ENCODE measurements at regions not wholly inside any gene's neighbourhood (a gene's known extent, or its start where the extent isn't known, plus 50 kb on each side); places are given as distances from the start of the nearest gene placed in this dataset.

- no TSS peak for BruUV-seq (replicated peaks)
- no peak overlapping the region for H3K4me3 Mint-ChIP-seq (ENCODE audit: low read depth, unreplicated experiment)
- no peak for TF ChIP-seq CTCF (IDR thresholded peaks at IDR 0.05; ENCODE audit: unreplicated experiment)
- H3K27ac Mint-ChIP-seq (ENCODE audit: unreplicated experiment) = no peak overlapping the region
- H3K27me3 Mint-ChIP-seq (ENCODE audit: unreplicated experiment) = no peaks in the 10 kb centered on the region
- no peaks in the 10 kb centered on the region for H3K9me3 Mint-ChIP-seq (ENCODE audit: low read depth, unreplicated experiment)
- CTCF ChIA-PET = no interaction called here
- no peak for DNase-seq
- no peaks in the 10 kb centered on the region for H3K36me3 Mint-ChIP-seq (ENCODE audit: insufficient read depth, unreplicated experiment)
- intact Hi-C loops (cut with micrococcal nuclease; ENCODE audit: unreplicated experiment) = no loop called here
- H3K4me1 Mint-ChIP-seq (ENCODE audit: low read depth, unreplicated experiment) = peaks cover 27% of the 10 kb centered on the region
Observed at GRCh38 chr5:124602925-124603650, 143.4 kb downstream of the ZNF608 start.

- Mint-ChIP-seq H3K27me3 (ENCODE audit: unreplicated experiment) (no peaks in the 10 kb centered on the region), H3K27ac (ENCODE audit: unreplicated experiment) (peak overlapping the region; percentile 74), H3K4me1 (ENCODE audit: low read depth, unreplicated experiment) (peaks cover 43% of the 10 kb centered on the region), H3K36me3 (ENCODE audit: insufficient read depth, unreplicated experiment) (no peaks in the 10 kb centered on the region), H3K9me3 (ENCODE audit: low read depth, unreplicated experiment) (no peaks in the 10 kb centered on the region), H3K4me3 (ENCODE audit: low read depth, unreplicated experiment) (peak overlapping the region; percentile 24)
- BruUV-seq (replicated peaks) = no TSS peak
- no peak for TF ChIP-seq CTCF (IDR thresholded peaks at IDR 0.05; ENCODE audit: unreplicated experiment)
- CTCF ChIA-PET = interaction anchor here (0.6 to 2.2 kb wide), 9 partner anchors 14 to 314 kb away, joined by 3 to 9 read pairs (median 4); partner anchors contain the start of gene ZNF608
- DNase-seq = peak; percentile 67
- intact Hi-C loops (cut with micrococcal nuclease; ENCODE audit: unreplicated experiment) = loop anchor here (2.0 to 10.0 kb wide), 5 partner anchors 52 to 813 kb away; no protein-coding TSS in a partner anchor
Observed at GRCh38 chr5:124599028-124599973, 147.1 kb downstream of the ZNF608 start.

GRCh38 chr5:124596595-124597421 lies 149.6 kb downstream of the ZNF608 start:
- Mint-ChIP-seq H3K4me3 (ENCODE audit: low read depth, unreplicated experiment) (peak overlapping the region; percentile 13), H3K36me3 (ENCODE audit: insufficient read depth, unreplicated experiment) (no peaks in the 10 kb centered on the region), H3K27ac (ENCODE audit: unreplicated experiment) (peak overlapping the region; percentile 80), H3K9me3 (ENCODE audit: low read depth, unreplicated experiment) (no peaks in the 10 kb centered on the region), H3K4me1 (ENCODE audit: low read depth, unreplicated experiment) (peaks cover 31% of the 10 kb centered on the region), H3K27me3 (ENCODE audit: unreplicated experiment) (no peaks in the 10 kb centered on the region)
- intact Hi-C loops (cut with micrococcal nuclease; ENCODE audit: unreplicated experiment) = loop anchor here (1.0 to 10.0 kb wide), 3 partner anchors 196 to 815 kb away; no protein-coding TSS in a partner anchor
- no TSS peak for BruUV-seq (replicated peaks)
- CTCF ChIA-PET = interaction anchor here (0.9 to 1.6 kb wide), 6 partner anchors 8 to 812 kb away, joined by 3 to 6 read pairs (median 4); no protein-coding TSS in a partner anchor
- peak; percentile 55 for DNase-seq
- TF ChIP-seq CTCF (IDR thresholded peaks at IDR 0.05; ENCODE audit: unreplicated experiment) = no peak

GRCh38 chr5:124593952-124594351 lies 152.5 kb downstream of the ZNF608 start:
- Mint-ChIP-seq H3K4me1 (ENCODE audit: low read depth, unreplicated experiment) (peaks cover 26% of the 10 kb centered on the region), H3K36me3 (ENCODE audit: insufficient read depth, unreplicated experiment) (no peaks in the 10 kb centered on the region), H3K27ac (ENCODE audit: unreplicated experiment) (no peak overlapping the region), H3K9me3 (ENCODE audit: low read depth, unreplicated experiment) (no peaks in the 10 kb centered on the region), H3K27me3 (ENCODE audit: unreplicated experiment) (no peaks in the 10 kb centered on the region), H3K4me3 (ENCODE audit: low read depth, unreplicated experiment) (no peak overlapping the region)
- no peak for DNase-seq
- intact Hi-C loops (cut with micrococcal nuclease; ENCODE audit: unreplicated experiment) = loop anchor here (10.0 kb wide), 1 partner anchor 539 kb away; no protein-coding TSS in a partner anchor
- CTCF ChIA-PET = no interaction called here
- TF ChIP-seq CTCF (IDR thresholded peaks at IDR 0.05; ENCODE audit: unreplicated experiment) = no peak
- no TSS peak for BruUV-seq (replicated peaks)
